ENCODE measurements at regions not wholly inside any gene's neighbourhood (a gene's known extent, or its start where the extent isn't known, plus 50 kb on each side); places are given as distances from the start of the nearest gene placed in this dataset.

GRCh38 chr2:37812941-37813730, 112.0 kb upstream of the RMDN2 start:
- 80 to 95% methylated on average over 1 to 10 of the region's 10 CpGs for WGBS, 2 donors (ENCODE audit: low coverage in 1 of 2)
- intact Hi-C loops (cut with DNase I; ENCODE audit: low total_unique reads) (no loop called here), in situ Hi-C loops (cut with MboI; ENCODE audit: low pct_ligation_motif_present in 1 of 4, low pct_unique_long_range_greater_than_20kb in 1 of 4, low sequenced_read_pairs in 3 of 4) (no loop called here)

GRCh38 chr2:37816036-37816435, 109.1 kb upstream of the RMDN2 start:
- Histone ChIP-seq H3K36me3 (no peaks in the 10 kb centered on the region), H3K4me3 (no peak overlapping the region), H3K27ac (no peak overlapping the region), H3K4me1 (no peaks in the 10 kb centered on the region), H3K9me3 (no peaks in the 10 kb centered on the region), H3K27me3 (no peaks in the 10 kb centered on the region)
- 92 to 100% methylated on average over 3 to 8 of the region's 8 CpGs for WGBS, 2 donors (ENCODE audit: low coverage in 1 of 2)
- intact Hi-C loops (cut with DNase I; ENCODE audit: low total_unique reads) (no loop called here), in situ Hi-C loops (cut with MboI; ENCODE audit: low pct_ligation_motif_present in 1 of 4, low pct_unique_long_range_greater_than_20kb in 1 of 4, low sequenced_read_pairs in 3 of 4) (no loop called here)
- TF ChIP-seq EP300 (IDR thresholded peaks at IDR 0.05; ENCODE audit: low read depth) (no peak), CTCF (IDR thresholded peaks at IDR 0.05) (no peak), POLR2AphosphoS5 (IDR thresholded peaks at IDR 0.05) (no peak), POLR2A (IDR thresholded peaks at IDR 0.05) (no peak)
- DNase-seq = no peak

More at GRCh38 chr2:37812941-37813730, 112.0 kb upstream of the RMDN2 start:
- no peak overlapping the region for H3K4me3 ChIP-seq
- no peaks in the 10 kb centered on the region for H3K36me3 ChIP-seq
- TF ChIP-seq EP300 (IDR thresholded peaks at IDR 0.05; ENCODE audit: low read depth) (no peak), POLR2A (IDR thresholded peaks at IDR 0.05) (no peak), POLR2AphosphoS5 (IDR thresholded peaks at IDR 0.05) (no peak), CTCF (IDR thresholded peaks at IDR 0.05) (no peak)
- H3K27me3 ChIP-seq = no peaks in the 10 kb centered on the region
- H3K9me3 ChIP-seq = no peaks in the 10 kb centered on the region
- H3K4me1 ChIP-seq = peaks cover 0 to 16% (median 5%) of the 10 kb centered on the region in 4 donors
- no peak for DNase-seq
- no peak overlapping the region for H3K27ac ChIP-seq

- 91 to 93% methylated on average over 6 to 11 of the region's 11 CpGs for WGBS, 2 donors (ENCODE audit: low coverage in 1 of 2)
Measured at GRCh38 chr2:37816686-37817085, 108.4 kb upstream of the RMDN2 start.

GRCh38 chr2:37819186-37819585, 105.9 kb upstream of the RMDN2 start:
- DNase-seq = no peak
- in situ Hi-C loops (cut with MboI; ENCODE audit: low pct_ligation_motif_present in 1 of 4, low pct_unique_long_range_greater_than_20kb in 1 of 4, low sequenced_read_pairs in 3 of 4) = no loop called here
- H3K27me3 ChIP-seq = no peaks in the 10 kb centered on the region
- H3K4me3 ChIP-seq = no peak overlapping the region
- intact Hi-C loops (cut with DNase I; ENCODE audit: low total_unique reads) = no loop called here
- 58 to 70% methylated on average over 2 of the region's 2 CpGs for WGBS, 2 donors (ENCODE audit: low coverage in 1 of 2)
- TF ChIP-seq EP300 (IDR thresholded peaks at IDR 0.05; ENCODE audit: low read depth) = no peak
- TF ChIP-seq POLR2AphosphoS5 (IDR thresholded peaks at IDR 0.05) = no peak
- no peak for TF ChIP-seq CTCF (IDR thresholded peaks at IDR 0.05)
- no peak for TF ChIP-seq POLR2A (IDR thresholded peaks at IDR 0.05)
- no peak overlapping the region for H3K27ac ChIP-seq
- H3K36me3 ChIP-seq = no peaks in the 10 kb centered on the region
- no peaks in the 10 kb centered on the region for H3K9me3 ChIP-seq
- no peaks in the 10 kb centered on the region for H3K4me1 ChIP-seq

More at GRCh38 chr2:37816686-37817085, 108.4 kb upstream of the RMDN2 start:
- in situ Hi-C loops (cut with MboI; ENCODE audit: low pct_ligation_motif_present in 1 of 4, low pct_unique_long_range_greater_than_20kb in 1 of 4, low sequenced_read_pairs in 3 of 4) (no loop called here), intact Hi-C loops (cut with DNase I; ENCODE audit: low total_unique reads) (no loop called here)
- Histone ChIP-seq H3K4me3 (no peak overlapping the region), H3K36me3 (no peaks in the 10 kb centered on the region), H3K4me1 (no peaks in the 10 kb centered on the region), H3K27me3 (no peaks in the 10 kb centered on the region), H3K9me3 (no peaks in the 10 kb centered on the region), H3K27ac (no peak overlapping the region)
- TF ChIP-seq POLR2A (IDR thresholded peaks at IDR 0.05) = no peak
- no peak for TF ChIP-seq EP300 (IDR thresholded peaks at IDR 0.05; ENCODE audit: low read depth)
- TF ChIP-seq POLR2AphosphoS5 (IDR thresholded peaks at IDR 0.05) = no peak
- no peak for TF ChIP-seq CTCF (IDR thresholded peaks at IDR 0.05)
- no peak for DNase-seq

Measured in transverse colon (tissue), 4 donors.